ENCODE measurements at regions not wholly inside any gene's neighbourhood (a gene's known extent, or its start where the extent isn't known, plus 50 kb on each side); places are given as distances from the start of the nearest gene placed in this dataset.

GRCh38 chr10:108250936-108251620 is 1086.6 kb upstream of the SORCS1 start:
- Histone ChIP-seq H3K27me3 (replicated peaks in 1 of 7) (no peaks in the 10 kb centered on the region), H3K9me3 (peaks cover 0 to 46% (median 26%) of the 10 kb centered on the region in 8 donors), H3K4me3 (no peak overlapping the region), H3K27ac (no peak overlapping the region), H3K36me3 (no peaks in the 10 kb centered on the region), H3K4me1 (no peaks in the 10 kb centered on the region)
- WGBS, 5 donors, result 23 to 51% (median 41%) methylated on average over 4 of the region's 4 CpGs
- TF ChIP-seq CTCF (IDR thresholded peaks at IDR 0.05 in 8 of 11, conservative IDR thresholded peaks at IDR 0.05 in 3 of 11), result no peak
- TF ChIP-seq POLR2A (IDR thresholded peaks at IDR 0.05), result no peak
- no peak for TF ChIP-seq POLR2AphosphoS5 (IDR thresholded peaks at IDR 0.05)
- intact Hi-C loops (cut with DNase I; ENCODE audit: low total_unique reads), result no loop called here
- no peak for DNase-seq

- intact Hi-C loops (cut with DNase I; ENCODE audit: low total_unique reads), result no loop called here
- Histone ChIP-seq H3K36me3 (no peaks in the 10 kb centered on the region), H3K4me1 (no peaks in the 10 kb centered on the region), H3K9me3 (peaks cover 0 to 57% (median 36%) of the 10 kb centered on the region in 8 donors), H3K4me3 (no peak overlapping the region), H3K27me3 (replicated peaks in 1 of 7) (no peaks in the 10 kb centered on the region), H3K27ac (no peak overlapping the region)
- TF ChIP-seq POLR2A (IDR thresholded peaks at IDR 0.05) (no peak), POLR2AphosphoS5 (IDR thresholded peaks at IDR 0.05) (no peak), CTCF (IDR thresholded peaks at IDR 0.05 in 8 of 11, conservative IDR thresholded peaks at IDR 0.05 in 3 of 11) (no peak)
- no peak for DNase-seq
- WGBS, 5 donors, result 66 to 87% (median 77%) methylated on average over 3 of the region's 3 CpGs
These were observed 1085.4 kb upstream of the SORCS1 start for GRCh38 chr10:108249940-108250339.

GRCh38 chr10:108244443-108245228 is 1080.1 kb upstream of the SORCS1 start:
- no peaks in the 10 kb centered on the region for H3K27me3 ChIP-seq (replicated peaks in 1 of 7)
- peaks cover 0 to 71% (median 46%) of the 10 kb centered on the region in 8 donors for H3K9me3 ChIP-seq
- DNase-seq, result no peak
- no peaks in the 10 kb centered on the region for H3K36me3 ChIP-seq
- TF ChIP-seq POLR2A (IDR thresholded peaks at IDR 0.05) (no peak), CTCF (IDR thresholded peaks at IDR 0.05 in 8 of 11, conservative IDR thresholded peaks at IDR 0.05 in 3 of 11) (no peak), POLR2AphosphoS5 (IDR thresholded peaks at IDR 0.05) (no peak)
- H3K27ac ChIP-seq, result no peak overlapping the region
- intact Hi-C loops (cut with DNase I; ENCODE audit: low total_unique reads), result no loop called here
- H3K4me3 ChIP-seq, result no peak overlapping the region
- WGBS, 5 donors, result 81 to 93% (median 82%) methylated on average over 9 of the region's 9 CpGs
- no peaks in the 10 kb centered on the region for H3K4me1 ChIP-seq

GRCh38 chr10:108241166-108241565 is 1076.7 kb upstream of the SORCS1 start:
- Histone ChIP-seq H3K9me3 (peaks cover 0 to 36% (median 29%) of the 10 kb centered on the region in 8 donors), H3K27me3 (replicated peaks in 1 of 7) (no peaks in the 10 kb centered on the region), H3K36me3 (no peaks in the 10 kb centered on the region), H3K27ac (no peak overlapping the region), H3K4me3 (no peak overlapping the region), H3K4me1 (no peaks in the 10 kb centered on the region)
- WGBS, 5 donors, result 71 to 91% (median 87%) methylated on average over 1 of the region's 1 CpG
- no peak for DNase-seq
- no peak for TF ChIP-seq POLR2AphosphoS5 (IDR thresholded peaks at IDR 0.05)
- TF ChIP-seq CTCF (IDR thresholded peaks at IDR 0.05 in 8 of 11, conservative IDR thresholded peaks at IDR 0.05 in 3 of 11), result no peak
- TF ChIP-seq POLR2A (IDR thresholded peaks at IDR 0.05), result no peak
- intact Hi-C loops (cut with DNase I; ENCODE audit: low total_unique reads), result no loop called here

All from spleen (tissue), 11 donors.